Activated CD4-positive, CD25-positive, alpha-beta regulatory T cell treated with anti-CD3 and anti-CD28 coated beads, Interleukin-2, amount 50 U/mL, for 24 hours (primary cell): ENCODE measurements at regions not wholly inside any gene's neighbourhood (a gene's known extent, or its start where the extent isn't known, plus 50 kb on each side); places are given as distances from the start of the nearest gene placed in this dataset.
"Not testable (repeated sequence)": the region's sequence is repeated elsewhere in the genome, so short reads cannot be mapped to it uniquely, and the experiment has no call there.

ENCODE experiments used
- ATAC-seq, 2 donors: fragments of 150-1000 bp; cut with Tn5 transposase; one replicate each; pipeline ENCODE4 v1.10.0; 2021; ENCODE audit warnings: mild to moderate bottlenecking in 1 of 2, moderate library complexity in 1 of 2

DNA sequence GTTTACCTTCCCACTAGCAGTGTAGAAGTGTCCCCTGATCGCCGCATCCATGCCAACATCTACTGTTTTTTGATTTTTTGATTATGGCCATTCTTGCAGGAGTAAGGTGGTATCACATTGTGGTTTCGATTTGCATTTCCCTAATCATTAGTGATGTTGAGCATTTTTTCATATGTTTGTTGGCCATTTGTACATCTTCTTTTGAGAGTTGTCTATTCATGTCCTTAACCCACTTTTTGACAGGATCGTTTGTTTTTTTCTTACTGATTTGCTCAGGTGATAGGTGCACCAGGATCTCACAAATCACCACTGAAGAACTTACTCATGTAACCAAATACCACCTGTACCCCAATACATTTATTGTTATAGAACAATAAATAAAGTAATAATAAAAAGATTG, 114.5 kb downstream of the GATA6 start:
- ATAC-seq = not testable (repeated sequence)

DNA sequence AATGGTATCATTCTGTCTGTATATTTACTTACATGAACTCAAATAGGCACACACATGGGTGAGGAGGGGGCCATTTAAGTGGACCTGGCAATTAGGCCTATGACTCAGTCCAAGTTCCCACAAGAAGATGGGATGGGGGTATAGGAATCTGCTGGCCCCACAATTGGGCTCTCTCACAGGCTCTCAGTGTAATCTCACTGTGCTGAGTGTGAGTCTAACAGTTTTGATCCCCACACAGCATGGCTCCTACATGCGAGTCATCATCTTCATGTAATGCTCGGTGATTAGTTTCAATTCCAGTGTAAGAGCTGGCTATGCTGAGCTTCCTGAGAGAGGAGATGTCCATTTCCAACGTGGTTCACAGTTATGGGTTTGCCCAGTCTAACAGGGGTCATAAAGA, 114.0 kb downstream of the GATA6 start:
- ATAC-seq = no peak

DNA sequence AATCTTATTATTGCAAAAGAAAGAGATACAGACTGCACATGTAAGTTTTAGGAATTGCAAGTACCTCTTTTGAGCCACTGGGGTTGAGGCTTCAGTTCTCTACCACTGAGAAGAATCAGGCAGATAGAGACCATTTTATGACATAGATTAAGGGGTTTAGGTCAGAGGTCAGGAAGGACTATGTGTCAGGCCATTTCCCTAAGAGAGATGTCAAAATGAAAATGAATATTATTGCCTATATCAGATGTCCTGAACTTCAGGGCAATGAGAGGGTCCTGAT, 113.7 kb downstream of the GATA6 start:
- ATAC-seq = no peak

DNA sequence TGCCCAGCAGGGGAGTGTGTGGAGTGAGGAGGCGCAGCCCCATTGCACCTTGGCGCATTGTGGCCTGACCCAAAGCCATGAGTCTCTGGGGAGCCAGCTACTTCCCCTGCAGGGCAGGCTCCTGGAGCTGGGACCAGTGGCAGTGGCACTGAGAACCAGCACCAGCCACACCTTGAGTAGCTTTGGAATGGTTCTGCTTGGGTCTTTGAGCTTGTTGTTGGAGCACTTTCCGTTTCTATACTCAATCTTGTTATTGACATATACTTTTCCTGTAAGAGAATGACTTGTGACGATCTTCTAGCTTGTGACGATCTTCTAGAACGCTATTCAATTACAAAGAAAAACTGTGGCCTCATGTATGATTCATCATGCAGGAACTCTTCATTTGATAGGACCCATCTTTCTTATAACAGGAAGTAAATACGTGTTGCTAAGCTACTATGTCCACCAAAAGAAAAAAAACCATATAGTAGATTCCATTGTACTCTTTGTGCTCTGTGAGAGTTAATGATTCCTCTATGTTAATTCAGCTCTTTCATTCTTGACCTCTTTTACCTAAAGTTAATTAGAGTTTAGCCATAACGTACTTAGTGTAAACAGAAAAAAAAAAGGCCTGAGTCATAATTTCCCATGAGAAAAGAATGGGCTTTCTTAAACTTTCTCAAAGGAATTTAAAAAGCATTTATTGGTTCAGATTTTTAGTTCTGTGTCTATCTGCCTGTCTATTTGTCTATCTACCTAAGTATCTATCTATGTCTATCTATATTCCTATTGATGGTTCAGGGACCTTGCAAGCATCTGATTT, 113.1 kb downstream of the GATA6 start:
- ATAC-seq = peak; percentile 61 to 67

DNA sequence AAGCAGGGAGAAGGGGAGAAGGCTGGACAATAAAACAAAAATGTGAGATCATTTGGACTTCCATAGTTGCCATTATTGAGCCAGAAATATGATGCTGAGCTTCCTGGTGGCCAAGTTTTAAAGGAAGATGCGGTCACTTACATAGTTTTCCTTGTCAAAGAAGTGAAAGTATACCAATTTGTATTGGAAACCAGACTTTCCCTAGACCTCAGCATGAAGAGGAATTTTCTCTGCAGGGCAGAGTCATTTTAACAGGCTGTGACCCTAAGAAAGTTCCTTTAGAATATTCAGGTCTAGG, 111.0 kb downstream of the GATA6 start:
- no peak for ATAC-seq

DNA sequence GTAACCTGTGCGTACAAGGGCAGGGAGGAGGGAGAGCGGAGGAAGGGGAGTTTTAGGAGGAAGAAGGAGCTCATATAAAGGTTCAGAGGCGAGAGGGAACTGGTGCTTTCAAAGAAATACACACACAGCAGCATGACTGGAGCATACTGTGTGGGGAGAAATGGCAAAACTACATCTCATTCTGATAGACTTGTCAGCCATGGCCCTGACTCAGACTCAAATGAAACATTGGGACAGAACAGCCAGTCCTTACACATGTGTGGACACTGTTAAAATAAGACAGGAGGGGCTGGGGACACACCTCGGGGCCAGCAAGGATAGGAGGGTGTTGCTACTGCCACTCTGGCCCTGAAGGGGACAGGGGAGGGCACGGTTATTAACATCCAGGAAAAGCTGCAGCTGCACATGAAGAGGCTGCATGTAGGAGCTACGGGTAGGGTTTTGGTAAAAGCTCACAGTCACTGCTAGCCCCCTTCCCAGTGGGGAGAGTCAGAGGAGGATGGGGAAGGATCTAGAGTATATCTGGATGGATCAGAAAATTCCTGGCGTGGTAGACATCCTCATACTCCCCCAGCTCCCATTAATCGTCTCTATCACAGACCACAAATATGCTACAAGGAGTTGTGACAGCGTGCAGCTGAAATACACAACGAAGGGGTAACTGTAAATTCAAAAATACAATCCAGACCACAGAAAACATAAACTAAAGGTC, 110.5 kb downstream of the GATA6 start:
- ATAC-seq = no peak

DNA sequence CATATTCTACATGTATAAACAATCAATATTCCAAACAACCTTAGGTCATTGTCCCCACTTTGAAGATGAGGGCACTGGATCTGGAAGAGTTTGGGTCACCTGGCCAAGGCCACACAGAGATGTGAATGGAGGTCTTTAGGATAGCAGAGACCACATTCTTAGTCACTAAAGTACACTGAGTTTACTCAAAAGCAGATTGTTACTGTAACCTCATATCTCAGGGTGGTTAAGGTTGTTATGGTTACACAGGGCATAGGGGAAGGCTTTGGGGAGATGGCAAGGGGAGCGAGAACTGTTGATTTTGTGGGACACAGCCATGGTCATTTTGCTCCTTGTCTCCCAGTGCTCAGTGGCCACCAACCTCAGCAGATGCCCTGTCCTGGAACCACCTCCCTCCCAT, 109.4 kb downstream of the GATA6 start:
- no peak for ATAC-seq

DNA sequence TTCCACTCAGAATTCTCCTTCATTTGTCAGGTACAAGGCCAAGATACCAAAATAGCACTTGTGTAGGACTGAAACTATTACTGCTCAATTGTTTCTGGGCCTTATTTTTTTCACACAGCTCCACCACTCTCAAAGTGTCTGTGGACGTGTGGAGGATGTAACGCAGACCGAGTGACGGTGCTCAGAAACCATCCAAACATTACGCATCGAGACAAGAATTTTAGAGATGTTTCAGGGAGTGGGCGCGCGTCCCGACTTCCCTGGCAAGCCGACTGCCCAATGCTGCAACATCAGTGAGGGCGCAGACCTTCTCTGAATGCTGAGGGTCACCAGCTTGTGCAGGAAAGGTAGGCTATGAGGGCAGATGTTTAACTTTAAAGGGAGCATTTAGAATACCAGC, 108.4 kb downstream of the GATA6 start:
- no peak for ATAC-seq

DNA sequence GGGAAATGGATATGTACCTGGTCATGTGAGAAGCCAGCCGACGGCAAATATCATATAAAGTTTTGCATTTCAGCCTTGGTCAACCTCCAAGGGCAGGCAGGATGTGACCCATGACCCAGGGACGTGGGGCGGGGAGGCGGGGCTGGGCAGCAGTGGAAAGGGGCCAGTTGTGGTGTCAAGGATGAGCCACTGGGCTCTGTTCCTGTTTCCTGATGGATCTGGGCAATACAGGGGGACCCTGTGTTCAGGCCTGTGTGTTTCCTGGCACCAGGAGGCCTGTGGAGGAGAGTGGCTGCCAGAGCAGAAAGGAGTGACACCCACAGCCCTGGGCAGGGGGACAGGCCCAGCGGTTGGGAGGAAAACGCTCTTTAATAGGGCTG, 106.9 kb downstream of the GATA6 start:
- no peak for ATAC-seq

DNA sequence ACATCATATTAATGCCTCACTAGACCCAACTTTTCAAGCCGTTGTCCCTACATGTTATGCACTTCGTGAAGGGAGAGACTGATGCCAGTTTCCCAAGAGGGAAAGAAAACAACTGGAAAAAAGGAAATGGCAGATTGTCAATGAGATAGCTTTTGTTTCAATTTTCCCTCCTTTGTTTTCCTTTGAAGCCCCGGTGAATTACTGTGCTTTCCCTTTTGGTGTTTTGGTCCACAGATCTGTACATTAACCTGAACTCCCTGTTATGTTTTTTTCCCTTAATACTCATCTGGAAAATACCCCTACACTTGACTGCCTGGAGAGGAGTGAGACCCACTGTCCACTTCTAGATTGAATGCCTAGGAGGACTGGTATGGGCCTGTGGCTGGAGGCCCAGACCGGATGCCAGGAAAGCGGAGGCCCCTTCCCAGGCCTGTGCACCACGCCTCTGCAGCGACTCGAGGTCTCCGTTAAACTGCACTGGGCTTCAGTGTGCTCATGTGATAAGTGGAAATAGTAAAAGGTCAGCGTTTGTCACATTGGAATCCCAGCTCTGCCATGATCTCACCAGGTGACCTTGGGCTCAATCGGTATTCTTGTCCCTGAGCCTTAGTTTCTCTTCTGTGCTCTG, 106.4 kb downstream of the GATA6 start:
- no peak for ATAC-seq

DNA sequence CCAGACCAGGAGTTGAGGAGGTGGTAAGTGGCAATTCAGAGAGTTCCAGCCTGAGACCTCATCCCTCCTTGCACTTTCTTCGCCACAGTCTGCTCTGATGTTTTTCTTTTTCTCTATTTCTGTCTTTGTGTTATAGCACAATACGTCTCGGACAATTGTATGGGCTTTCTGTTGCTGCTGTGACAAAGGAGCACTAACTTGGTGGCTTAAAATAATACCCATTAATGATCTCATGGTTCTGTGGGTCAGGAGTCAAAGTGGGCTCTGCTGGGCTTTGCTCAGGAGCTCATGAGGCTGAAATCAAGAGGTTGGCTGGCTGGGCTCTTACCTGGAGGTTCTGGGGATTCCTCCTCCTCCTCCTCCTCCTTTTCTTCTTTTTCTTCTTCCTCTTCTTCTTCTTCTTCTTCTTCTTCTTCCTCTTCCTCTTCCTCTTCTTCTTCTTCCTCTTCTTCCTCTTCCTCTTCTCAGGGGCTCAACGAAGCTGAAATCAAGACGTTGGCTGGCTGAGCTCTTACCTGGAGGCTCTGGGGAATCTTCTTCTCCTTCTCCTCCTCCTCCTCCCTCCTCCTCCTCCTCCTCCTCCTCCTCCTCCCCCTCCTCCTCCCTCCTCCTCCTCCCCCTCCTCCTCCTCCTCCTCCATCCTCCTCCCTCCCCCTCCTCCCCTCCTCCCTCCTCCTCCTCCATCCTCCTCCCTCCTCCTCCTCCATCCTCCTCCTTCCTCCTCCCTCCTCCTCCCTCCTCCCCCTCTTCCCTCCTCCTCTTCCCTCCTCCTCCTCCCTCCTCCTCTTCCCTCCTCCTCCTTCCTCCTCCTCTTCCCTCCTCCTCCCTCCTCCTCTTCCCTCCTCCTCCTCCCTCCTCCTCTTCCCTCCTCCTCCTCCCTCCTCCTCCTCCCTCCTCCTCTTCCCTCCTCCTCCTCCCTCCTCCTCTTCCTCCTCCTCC, 104.0 kb downstream of the GATA6 start:
- ATAC-seq = no peak

DNA sequence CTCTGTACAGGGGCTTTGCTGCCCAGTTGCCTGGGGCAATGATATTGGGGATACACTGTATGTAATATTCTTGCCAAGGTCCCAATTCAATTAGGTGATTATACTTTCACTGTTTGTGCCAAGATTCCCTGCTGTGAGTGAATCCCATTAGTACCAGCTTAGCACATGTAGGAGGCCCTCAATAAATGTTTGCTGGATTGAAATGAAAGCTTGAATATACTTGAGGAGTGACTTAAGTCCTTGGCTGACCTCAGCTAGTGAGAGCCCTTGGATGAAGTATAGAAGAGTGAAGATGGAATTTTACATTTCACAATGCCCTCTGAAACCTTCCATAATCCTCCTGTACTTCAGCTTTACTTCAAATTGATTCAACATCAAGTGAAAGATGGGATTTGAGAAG, 102.9 kb downstream of the GATA6 start:
- no peak for ATAC-seq

DNA sequence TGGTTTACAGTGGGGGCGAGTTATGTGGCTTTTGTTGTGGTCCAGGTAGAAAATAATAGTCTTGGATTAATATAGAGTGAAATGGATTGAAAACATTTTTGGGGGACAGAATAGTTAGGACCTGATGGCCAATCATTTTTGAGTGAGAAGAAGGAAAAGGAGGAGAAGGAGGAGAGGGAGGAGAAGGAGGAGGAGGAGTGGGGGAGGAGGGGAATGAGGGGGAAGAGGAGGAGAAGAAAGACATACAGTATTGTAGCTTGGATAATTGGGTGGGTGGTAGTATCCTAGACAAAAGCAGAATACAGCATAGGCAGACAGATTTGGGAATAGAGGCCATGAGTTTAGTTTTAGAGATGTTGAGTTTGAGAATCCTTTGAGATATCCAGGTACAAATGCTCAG, 101.6 kb downstream of the GATA6 start:
- no peak for ATAC-seq

DNA sequence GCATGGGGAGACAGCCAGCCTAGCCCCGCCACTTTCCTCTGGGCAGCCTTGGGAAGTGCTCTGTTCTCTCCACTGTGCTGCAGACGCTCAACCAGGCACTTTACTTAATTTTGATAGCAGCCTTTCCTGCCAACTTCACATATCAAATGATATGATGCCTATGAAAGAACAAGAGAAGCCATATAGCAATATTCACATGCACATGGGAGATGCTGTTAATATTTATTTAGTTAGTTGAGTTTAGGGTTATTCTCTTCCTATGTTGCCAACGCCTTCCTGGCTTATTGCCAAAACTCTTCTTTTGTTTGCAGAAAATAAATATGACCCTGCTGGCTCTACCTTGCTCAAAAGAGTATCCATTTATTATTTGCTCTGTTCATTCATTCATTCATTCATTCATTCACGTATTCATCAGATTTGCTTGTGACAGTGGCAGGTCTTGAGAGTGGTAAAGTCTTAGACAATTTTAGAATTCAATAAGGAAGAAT, 99.3 kb downstream of the GATA6 start:
- no peak for ATAC-seq

DNA sequence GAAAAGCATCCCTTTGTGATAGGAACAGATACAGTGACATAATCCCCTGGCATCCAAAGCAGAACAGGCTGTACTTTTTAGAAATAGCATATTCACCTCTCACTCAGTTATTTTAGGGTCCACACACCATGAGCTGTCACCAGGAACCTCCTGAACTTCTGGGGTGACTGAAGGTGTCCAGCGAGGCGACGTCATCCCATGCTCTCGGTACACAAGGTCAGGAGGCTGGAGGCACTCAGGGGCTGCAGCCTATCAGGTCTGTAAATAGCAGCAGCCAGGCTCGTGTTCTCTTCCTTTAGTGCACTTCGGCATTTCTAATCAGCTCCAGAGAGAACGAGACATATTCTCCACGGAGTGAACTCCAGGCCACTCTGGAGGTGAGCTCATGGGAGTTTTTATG, 98.3 kb downstream of the GATA6 start:
- no peak for ATAC-seq

DNA sequence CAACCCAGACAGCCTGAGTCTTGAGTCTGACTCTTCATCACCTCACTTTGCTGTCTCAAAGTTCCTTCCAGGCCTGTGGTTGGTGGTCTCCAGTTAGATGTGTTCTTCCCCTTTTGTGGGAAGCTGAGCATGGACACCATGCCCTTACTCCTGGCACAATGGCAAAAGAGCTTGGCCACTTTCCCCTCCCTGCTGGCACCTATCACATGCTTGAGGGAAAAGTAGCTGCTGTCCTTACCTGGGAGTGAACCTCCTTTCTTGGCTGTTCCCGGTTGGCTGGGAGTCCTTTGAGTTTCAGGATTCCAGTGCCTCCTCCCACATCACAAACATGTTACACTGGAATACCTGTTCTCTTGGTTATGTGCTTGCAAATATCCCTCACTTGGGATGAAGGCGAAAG, 97.8 kb downstream of the GATA6 start:
- no peak for ATAC-seq

DNA sequence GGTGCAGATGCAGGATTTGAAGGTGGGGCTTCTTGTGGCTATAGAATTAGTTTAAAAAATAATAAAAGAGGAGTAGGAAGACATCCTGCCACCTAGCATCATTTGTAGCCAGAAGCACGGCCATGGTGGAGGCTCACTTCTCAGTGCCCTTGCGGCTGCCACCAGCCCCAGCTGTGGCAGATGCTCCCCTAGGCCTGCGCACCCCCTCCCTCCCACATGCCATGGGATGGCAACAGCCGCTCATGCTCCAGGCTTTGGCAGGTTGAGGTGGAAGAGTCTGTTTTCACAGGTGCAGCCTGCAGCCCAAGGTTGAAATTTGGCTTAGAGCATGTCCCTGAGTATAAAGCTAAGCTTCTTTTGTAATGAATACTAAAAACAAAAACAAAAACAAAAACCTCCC, 96.4 kb downstream of the GATA6 start:
- ATAC-seq = no peak

DNA sequence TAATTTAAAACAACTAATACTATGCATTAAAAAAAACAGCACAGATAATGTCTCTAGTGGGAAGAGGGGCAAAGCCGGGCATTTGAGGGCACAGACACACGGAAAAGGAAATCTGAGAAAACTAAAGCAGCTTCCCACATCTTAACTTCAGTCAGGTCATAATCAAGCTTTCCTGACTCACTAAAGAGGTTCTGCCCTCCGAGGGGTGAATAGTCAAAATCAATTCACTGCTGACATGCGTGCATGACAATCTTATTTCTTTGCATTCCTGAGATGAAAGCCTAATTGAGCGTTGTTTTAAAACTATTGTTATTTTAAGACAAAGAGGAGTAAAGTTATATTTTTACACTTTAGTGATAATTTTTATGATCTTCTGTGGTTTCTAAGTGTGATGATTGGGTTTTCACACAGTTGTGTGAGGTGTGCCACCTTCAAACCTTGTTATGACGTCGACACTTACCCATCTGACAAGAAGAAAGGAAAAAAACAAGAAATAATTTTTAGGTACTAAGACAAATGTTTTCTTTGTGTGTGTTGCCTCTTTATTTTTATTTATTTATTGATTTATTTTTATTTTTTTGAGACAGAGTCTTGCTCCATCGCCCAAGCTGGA, 90.9 kb downstream of the GATA6 start:
- no peak for ATAC-seq

DNA sequence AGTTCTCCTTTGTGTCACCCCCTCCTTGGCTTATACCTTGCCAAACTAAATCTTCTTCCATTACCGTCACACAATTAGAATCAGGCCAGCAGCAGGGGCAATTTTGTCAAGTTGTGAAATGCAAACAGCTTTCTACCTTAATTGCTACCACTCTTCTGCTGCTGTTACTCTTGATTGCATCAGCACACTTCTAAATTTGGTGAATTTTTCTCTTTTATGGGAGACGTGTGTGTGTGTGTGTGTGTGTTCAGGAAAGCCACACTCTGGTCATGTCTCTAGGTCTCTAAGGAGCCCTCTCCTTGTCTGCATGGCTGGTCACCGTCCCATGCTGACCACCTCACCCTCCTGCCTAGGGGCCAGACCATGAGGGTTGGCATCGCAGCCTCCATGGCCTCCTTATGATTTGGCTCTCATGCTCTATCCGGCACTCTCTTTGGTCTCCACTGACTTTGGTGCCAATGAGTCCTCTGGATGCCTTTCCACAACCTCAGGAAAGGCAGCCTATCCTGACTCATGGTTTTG, 87.7 kb downstream of the GATA6 start:
- no peak for ATAC-seq

DNA sequence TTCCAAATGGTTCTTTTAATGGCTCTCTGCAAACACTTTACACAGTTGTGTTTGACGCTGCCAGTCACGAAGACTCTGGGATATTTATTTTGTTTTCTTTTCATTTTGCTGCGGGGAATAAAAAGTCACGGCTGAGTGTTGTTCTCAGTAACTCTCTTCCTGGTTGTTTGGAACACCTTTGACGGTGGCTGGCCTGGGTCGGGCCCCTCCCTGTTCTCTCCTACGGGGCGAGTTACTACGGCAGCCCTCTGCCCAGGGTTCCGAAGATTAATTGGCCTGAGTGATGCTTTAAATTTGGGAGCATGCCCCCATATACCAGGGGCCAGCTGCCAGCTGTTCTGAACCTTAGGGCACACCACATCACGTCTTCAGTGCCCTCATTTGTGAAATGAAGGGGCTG, 84.7 kb downstream of the GATA6 start:
- ATAC-seq = no peak

DNA sequence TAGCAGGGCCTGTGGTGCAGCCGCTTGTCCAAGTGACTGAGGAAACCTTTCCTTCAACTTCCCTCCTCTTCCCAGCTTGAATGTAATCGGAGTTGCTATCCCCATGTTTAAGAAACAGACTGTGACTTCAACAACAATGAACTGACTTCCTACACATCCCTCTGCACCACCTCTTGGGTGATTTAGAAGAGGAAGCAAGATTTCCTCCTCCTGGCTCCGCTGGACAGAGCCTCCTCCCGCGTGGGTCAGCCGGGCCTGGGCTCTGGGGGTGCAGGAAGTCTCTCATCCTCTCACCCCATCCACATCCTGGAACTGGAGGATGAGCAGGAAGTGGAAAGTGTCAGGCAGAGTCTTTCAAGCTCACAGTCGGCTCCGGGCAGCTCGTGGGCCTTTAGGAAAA, 84.3 kb downstream of the GATA6 start:
- no peak for ATAC-seq

DNA sequence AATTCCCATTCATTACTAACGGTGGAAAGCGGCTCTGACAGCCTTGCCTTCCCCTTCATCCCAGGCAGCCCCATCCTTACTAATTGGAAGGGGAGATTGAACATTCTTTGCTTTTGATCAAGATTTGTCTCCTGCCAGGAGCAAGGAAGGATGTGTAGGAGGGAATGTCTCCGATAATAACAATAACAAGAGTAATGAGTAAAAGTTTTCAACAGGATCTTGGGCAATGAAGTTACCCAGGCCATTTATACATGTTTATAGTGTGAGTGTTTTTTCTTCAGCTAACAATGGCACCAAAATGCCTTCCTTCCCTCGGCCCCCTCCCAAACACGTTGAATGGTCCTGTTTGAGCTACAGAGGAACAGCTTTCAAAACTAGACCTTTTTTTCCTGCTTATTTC, 83.8 kb downstream of the GATA6 start:
- no peak for ATAC-seq
